HepG2 (cell line): ENCODE measurements at regions not wholly inside any gene's neighbourhood (a gene's known extent, or its start where the extent isn't known, plus 50 kb on each side); places are given as distances from the start of the nearest gene placed in this dataset.

ENCODE experiments used
- FOSL2 ChIP-seq: sonication (generic); formaldehyde crosslinking; IDR thresholded peaks from 2 replicates; pipeline ENCODE4 v1.4.0; 2020; ENCODE audit warnings: missing genetic modification reagents
- ZBTB21 ChIP-seq: sonication (generic); formaldehyde crosslinking; IDR thresholded peaks from 2 replicates; pipeline ENCODE4 v1.4.0; 2020; ENCODE audit warnings: missing genetic modification reagents

DNA sequence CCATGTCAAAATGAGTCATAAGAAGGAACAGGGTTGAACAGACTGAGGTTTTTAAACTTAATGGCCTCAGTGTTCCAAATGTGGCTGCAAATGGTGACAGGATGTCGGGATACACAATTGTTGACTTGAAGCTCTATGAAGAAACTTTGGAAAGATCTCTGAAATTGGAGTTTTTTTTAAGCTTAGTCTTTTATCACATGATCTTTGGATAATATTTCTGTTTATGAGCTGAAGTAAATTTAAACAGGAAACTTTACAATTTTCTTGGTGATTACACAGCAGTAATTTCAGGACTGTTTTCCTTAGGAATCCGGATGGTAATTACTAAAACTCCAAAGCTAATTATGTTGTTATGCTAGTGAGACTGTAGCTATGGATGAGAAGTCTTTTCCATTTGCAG is 199.1 kb upstream of the NRXN1 start:
- TF ChIP-seq FOSL2 (CRISPR knock-in tag) (no peak), ZBTB21 (CRISPR knock-in tag) (no peak)
